HG02610 (cell line): ENCODE measurements at regions not wholly inside any gene's neighbourhood (a gene's known extent, or its start where the extent isn't known, plus 50 kb on each side); places are given as distances from the start of the nearest gene placed in this dataset.
"Not testable (repeated sequence)": the region's sequence is repeated elsewhere in the genome, so short reads cannot be mapped to it uniquely, and the experiment has no call there.

ENCODE experiments used
- ATAC-seq: cut with Tn5 transposase; IDR thresholded peaks from one replicate; pipeline ENCODE4 v1.9.1; 2021; ENCODE audit warnings: mild to moderate bottlenecking, moderate library complexity; ENCODE audit not compliant: unreplicated experiment

- no peak for ATAC-seq
These were observed 162.2 kb upstream of the GIMD1 start for GRCh38 chr4:106530821-106531220.

DNA sequence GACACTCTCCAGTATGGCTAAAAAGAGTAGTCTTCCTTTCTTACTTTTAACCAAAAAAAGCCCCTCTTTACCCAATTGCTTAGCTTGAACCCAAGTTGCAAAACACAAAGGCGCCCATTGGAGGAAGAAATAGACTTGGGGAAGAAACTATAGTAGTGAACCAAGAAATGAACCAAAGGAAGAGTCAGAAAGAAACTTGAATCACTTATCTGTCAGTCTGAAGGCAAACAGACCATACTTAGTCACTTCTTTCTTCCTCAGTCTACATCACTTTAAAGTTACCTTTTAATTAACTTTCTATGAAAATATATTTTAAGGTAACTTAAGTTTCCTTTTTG lies 161.4 kb upstream of the GIMD1 start:
- ATAC-seq = peak; percentile 44

DNA sequence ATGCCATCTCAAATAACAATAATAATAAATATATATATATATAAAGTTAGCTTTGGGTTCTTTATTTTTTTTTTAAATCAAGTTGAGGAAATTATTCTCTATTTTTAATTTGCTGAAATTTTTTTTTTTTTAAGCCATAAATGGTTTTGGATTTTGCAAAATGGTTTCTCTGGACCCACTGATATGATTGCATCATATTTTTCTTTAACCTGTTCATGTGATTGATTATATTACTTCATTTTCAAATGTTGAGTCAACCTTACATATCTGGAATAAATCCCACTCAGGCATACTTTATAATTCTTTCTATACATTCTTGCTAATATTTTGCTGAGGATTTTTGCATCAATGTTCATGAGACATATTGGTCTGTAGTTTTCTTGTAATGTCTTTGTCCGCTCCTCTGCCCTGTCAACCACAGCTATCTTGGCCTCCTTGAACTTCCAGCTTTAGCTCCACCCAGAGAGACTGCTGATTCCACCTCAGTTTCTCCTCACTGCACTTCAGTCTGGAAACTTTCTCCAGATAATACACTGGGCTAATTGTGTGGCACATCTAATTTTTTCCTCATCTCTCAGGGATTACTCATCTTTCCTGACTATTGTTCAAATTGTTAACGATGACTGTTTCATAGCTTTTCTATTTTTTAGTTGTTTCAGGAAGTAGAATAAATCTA lies 160.9 kb upstream of the GIMD1 start:
- ATAC-seq = peak; percentile 11

DNA sequence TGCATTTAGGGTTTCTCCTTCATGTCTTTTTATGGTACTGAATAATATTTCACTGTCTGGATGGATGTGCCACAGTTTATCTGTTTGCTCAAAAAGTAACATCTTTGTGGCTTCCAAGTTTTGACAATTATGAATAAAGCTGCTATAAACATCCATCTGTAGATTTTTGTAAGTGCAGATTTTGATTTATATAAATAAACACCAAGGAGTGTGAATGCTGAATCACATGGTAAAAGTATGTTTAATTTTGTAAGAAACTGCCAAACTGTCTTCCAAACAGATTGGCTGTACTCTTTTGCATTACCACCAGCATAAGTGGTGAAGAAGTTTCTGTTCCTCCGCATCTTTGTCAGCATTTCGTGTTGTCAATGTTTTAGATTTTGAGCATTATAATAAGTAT lies 158.7 kb upstream of the GIMD1 start:
- ATAC-seq = no peak

- not testable (repeated sequence) for ATAC-seq
These were observed 156.8 kb upstream of the GIMD1 start for GRCh38 chr4:106525425-106525824.

GRCh38 chr4:106524772-106525171 lies 156.2 kb upstream of the GIMD1 start:
- ATAC-seq = not testable (repeated sequence)

GRCh38 chr4:106522839-106523238 lies 154.3 kb upstream of the GIMD1 start:
- no peak for ATAC-seq

- ATAC-seq = no peak
These were observed 144.1 kb upstream of the GIMD1 start for GRCh38 chr4:106512706-106513105.

DNA sequence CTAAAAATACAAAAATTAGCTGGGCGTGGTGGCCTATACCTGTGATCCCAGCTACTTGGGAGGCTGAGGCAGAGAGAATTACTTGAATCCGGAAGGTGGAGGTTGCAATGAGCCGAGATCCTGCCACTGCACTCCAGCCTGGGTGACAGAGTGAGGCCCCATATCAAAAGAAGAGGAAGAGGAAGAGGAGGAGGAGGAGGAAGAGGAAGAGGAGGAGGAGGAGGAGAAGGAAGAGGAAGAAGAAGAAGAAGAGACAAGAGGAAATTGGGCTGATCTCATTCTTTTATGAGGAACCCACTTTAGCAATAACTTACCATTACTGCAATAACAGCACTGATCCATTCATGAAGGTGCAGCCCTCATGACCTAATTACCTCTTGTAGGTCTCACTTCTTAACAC lies 138.9 kb upstream of the GIMD1 start:
- no peak for ATAC-seq

GRCh38 chr4:106503116-106504050 lies 134.8 kb upstream of the GIMD1 start:
- no peak for ATAC-seq

GRCh38 chr4:106502106-106502699 lies 133.6 kb upstream of the GIMD1 start:
- ATAC-seq = peak; percentile 84

DNA sequence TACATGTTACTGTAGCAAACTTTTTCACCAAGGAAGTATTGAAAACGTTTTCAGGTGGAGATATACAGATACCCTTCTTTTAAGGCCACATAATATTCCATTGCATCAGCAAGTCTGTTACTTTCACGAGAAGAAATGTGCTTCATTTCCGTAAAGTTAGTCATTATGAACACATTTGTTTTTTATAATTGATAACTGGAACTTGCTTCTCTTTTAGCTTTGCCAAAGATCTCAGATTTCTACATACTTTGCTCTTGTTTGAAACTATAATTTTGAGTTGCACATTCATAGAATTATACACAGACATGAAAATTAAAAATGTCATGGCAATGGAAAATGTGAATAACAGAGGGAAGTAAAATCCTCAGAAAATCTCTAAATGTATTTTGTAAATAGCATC lies 128.7 kb upstream of the GIMD1 start:
- ATAC-seq = no peak

DNA sequence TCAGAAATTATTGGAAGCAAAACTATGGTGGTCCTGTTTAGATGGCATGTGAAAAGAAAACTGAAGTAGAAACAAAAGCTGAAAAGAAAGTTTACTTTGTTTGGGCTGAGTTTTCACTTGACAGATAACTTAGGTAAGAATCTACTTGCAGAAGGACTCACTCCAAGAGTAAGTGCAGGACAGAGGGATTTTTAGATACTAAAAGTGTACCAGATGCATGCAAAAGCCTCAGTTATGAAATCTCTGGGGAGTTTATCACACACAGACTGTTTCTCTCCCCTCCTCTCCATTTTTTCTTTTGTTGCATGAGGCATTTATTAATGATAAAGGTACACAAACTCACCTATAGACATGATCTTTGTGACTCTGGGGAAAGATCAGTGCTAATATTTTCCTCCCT lies 127.5 kb upstream of the GIMD1 start:
- no peak for ATAC-seq

DNA sequence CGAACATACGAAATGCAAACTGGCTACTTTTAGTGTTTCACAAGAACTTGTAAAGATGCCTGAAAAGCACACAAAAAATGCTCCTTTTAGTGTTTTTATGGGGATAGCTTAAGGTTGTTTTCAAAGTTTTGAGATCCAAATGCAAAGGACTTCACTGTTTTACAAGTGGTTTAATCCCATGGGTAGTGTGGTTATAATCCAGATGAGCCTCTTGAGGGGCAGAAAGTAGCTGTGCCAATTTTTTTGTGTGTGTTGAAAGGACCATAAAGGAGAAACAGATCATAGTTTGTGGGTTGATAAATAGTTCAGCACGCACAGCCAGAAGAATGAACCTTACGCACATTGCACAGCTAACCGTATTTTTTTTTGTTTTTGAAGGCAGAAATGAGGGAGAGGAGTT lies 126.9 kb upstream of the GIMD1 start:
- no peak for ATAC-seq

DNA sequence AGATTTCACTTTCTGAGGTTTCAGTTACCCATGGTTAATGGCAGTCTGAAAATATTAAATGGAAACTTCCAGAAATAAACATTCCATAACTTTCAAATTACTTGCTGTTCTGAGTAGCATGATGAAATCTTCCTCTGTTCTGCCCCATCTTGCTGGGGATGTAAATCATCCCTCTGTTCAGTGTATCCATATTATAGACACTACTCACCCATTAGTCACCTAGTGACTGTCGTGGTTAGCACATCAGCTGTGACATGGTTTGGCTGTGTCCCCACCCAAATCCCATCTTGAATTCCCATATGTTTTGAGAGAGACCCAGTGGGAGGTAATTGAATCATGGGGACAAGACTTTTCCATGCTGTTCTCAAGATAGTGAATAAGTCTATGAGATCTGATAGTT lies 125.5 kb upstream of the GIMD1 start:
- no peak for ATAC-seq

GRCh38 chr4:106493086-106493485 lies 124.5 kb upstream of the GIMD1 start:
- no peak for ATAC-seq

DNA sequence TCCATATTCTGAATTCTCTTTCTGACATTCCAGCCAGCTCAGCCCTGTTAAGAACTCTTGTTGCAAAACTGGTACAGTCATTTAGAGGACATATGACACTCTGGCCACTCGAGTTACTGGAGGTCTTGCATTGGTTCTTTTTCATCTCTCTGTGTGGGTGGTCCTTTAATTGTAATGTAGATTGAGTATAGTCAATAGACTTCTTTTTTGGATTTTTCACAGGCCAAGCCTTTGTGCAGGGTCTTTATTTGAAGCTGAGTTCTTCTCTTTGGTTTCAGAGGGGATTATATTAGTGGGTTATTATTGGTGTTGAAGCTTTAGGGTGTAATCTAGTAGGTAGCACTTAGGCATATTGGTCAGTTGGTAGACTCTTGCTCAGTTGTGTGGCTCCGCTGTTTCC lies 118.0 kb upstream of the GIMD1 start:
- ATAC-seq = no peak

- ATAC-seq = no peak
These were observed 113.2 kb upstream of the GIMD1 start for GRCh38 chr4:106481801-106482200.

DNA sequence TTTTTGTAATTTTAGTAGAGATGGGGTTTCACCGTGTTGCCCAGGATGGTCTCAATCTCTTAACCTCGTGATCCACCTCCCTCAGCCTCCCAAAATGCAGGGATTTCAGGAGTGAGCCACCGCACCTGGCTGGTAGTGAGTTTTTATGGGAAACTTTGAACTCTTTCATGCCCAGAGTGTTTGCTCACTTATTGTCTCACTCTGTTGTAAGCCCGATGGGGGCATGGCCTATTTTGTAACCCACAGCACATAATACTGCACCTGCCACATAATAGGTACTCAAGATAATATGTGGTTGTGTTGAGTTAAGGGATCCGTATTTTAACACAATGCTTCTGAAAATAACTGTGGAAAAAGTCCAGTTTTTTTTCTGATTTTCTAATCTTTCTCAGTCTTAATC lies 109.6 kb upstream of the GIMD1 start:
- no peak for ATAC-seq

- ATAC-seq = no peak
These were observed 108.2 kb upstream of the GIMD1 start for GRCh38 chr4:106476741-106477140.

GRCh38 chr4:106473515-106473914 lies 104.9 kb upstream of the GIMD1 start:
- no peak for ATAC-seq

DNA sequence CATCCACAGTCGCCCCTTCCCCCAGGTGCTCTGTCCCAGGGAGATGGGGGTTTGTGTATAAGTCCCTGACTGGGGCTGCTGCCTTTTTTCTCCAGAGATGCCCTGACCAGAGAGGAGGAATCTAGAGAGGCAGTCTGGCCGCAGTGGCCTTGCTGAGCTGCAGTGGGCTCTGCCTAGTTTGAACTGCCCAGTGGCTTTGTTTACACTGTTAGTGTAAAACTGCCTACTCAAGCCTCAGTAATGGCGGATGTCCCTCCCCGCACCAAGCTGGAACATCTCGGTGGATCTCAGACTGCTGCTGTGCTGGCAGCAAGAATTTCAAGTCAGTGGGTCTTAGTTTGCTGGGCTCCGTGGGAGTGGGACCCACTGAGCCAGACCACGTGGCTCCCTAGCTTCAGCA lies 102.6 kb upstream of the GIMD1 start:
- no peak for ATAC-seq
